GM18861 (cell line): ENCODE measurements at regions not wholly inside any gene's neighbourhood (a gene's known extent, or its start where the extent isn't known, plus 50 kb on each side); places are given as distances from the start of the nearest gene placed in this dataset.

Experiments
- ATAC-seq: cut with Tn5 transposase; IDR thresholded peaks from one replicate; pipeline ENCODE4 v1.9.1; 2021; ENCODE audit not compliant: unreplicated experiment

- peak; percentile 35 for ATAC-seq
Measured at GRCh38 chr9:115209601-115210306, 91.8 kb upstream of the TNC start.

GRCh38 chr9:115210699-115211098 is 92.7 kb upstream of the TNC start:
- ATAC-seq: no peak

DNA sequence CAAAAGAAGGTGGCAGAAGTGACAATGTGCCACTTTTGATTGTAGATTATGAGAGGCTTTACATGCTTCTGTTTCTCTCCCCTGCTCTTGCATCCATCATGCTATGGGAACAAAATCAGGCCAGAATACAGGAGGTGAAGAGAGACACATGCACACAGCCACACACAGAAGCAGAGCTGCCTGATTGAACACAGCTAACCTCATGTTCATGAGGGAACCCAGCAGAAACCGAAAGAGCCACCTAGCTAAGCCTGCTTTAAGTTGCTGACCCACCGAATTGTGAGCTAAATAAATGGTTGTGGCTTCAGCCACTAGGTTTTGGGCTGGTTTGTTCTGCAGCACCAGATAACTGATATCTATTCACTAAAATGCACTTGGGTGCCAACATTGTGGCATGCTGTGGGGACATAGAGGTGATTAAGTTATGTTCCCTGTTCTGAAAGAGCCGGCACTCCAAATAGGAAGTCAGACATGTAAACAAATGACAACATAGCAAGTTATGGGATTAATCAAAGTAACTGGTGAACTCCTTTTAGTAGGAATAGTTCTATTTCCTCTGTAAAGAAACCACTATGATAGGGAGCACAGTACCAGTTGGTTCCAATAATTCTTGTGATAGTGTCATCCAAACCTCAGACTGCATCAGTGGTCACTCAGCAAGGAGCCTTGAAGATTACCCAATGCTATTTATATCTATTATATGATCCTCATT is 93.6 kb upstream of the TNC start:
- peak; percentile 57 for ATAC-seq

GRCh38 chr9:115212125-115212605 is 94.2 kb upstream of the TNC start:
- no peak for ATAC-seq

- no peak for ATAC-seq
Measured at GRCh38 chr9:115212832-115213231, 94.9 kb upstream of the TNC start.

GRCh38 chr9:115213818-115214334 is 95.9 kb upstream of the TNC start:
- no peak for ATAC-seq

DNA sequence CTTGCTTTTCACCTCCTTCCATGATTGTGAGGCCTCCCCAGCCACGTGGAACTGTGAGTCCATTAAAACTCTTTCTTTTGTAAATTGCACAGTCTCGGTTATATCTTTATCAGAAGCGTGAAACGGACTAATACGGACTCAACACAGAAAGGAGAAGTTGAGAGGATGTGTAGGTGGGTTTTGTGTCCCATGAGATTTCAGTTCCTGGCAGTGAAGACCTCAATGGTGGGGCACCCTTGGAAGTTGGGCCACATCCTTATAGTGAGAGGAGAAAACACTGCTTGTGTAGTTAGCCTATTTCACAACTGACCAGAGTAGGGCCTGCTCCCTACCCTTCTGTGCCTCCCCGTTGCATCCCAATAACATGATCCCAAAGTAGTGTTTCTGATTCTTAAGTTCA is 98.9 kb upstream of the TNC start:
- no peak for ATAC-seq

- no peak for ATAC-seq
Measured at GRCh38 chr9:115220319-115221005, 102.5 kb upstream of the TNC start.

- ATAC-seq: no peak
Measured at GRCh38 chr9:115223471-115223870, 105.5 kb upstream of the TNC start.

- ATAC-seq: no peak
Measured at GRCh38 chr9:115225459-115226116, 107.6 kb upstream of the TNC start.

- no peak for ATAC-seq
Measured at GRCh38 chr9:115226152-115226551, 108.2 kb upstream of the TNC start.

DNA sequence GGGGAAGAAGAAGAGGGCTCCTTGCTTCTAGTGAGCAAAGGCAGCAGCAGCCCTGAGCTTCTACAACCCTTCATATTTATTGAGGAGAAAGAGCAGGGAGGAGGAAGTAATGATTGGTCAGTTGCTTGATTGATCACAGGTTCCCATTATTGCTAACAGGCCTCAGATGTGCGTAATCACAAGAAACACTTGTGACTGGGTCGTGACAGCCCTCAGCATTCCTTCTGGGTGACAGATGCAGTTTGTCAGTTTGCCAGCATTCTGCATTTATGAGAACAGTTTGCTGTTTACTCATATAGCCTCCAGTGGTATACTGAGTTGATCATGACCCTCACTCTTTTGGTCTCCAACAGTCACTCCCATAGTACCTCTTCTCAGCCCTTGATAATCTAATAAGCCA is 111.5 kb upstream of the TNC start:
- ATAC-seq: no peak

- ATAC-seq: no peak
Measured at GRCh38 chr9:115230924-115231515, 113.1 kb upstream of the TNC start.

DNA sequence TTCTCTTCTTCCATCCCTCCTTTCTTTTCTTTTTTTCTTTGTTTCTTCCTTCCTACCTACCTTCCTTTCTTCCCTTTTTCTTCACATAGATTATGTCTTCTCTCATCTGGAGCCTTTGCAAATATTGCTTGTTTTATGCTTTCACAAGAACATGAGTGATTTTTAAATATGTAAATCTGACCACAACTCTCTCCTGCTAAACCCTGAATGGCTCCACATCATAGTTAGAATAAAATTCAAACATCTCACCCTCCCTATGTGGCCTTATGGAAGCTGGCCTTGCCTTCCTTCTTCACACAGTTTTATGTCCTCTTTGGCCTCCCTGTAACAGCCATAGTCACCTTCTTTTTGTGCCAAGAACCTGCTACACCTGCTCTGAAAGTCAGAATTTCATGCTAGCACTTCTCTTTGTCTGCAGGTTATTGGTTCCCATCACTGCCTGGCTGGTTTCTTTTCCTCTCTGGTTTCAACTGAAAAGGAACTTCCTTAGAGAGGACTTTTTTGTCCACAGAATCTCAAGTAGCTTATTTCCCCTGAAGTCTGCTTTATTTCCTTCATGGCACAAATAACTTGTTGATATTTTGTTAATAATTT is 114.3 kb upstream of the TNC start:
- no peak for ATAC-seq

DNA sequence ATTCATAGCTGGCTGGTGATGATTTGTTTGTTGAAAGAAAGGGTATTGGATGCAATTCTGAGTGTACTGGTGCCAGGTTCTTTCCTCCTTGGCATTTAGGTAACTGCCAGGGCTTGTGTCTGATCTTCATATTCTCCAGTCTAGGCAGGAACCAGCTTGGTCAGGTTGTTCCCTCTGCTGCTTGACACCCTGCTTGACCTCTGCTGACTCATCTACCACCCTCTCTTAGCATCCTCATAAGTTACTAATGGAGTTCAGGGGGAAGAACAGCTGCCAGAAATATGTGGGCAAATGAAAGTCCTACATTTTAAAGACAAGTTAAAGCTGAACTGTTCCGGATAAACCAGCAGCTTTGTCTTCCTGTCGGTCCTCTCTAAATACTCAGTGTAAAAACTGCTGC is 116.1 kb upstream of the TNC start:
- ATAC-seq: peak; percentile 94

DNA sequence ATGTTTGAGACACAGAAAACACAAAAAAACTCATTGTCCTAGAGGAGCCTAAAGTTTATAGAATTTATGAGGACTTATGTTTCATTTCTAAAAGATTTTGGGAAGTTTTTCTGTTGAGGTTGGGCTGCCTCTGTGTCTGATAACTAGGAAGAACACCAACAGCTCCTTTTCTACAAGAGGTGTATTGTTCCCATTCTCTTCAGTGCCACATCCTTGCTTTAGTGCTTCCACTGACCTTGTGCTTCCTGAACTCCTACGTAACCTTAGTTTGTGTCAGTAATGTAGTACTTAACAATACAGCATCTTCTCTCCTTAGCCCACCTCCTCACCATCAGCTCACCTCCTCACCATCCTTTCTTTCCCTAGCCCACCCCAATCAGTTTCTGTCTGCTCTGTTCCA is 117.3 kb upstream of the TNC start:
- ATAC-seq: no peak

GRCh38 chr9:115237385-115237998 is 119.5 kb upstream of the TNC start:
- ATAC-seq: no peak

DNA sequence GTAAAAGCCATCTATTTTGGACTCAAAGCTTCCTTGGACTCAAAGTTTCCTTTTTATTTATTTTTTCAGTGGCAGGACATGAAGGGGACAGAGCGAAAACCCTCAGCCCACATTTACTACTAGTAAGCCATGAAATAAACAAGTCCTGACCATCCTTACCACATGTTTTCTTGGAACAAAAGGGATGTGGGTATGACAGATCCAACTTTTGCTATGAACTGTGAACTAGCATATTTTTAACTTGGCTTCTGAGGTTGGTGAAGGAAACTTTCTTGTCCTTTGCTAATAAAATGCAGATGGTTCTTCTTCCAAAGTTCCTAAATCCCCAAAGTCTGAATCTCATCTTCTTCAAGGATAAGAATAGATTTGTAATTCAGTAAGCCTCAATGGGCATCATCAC is 122.7 kb upstream of the TNC start:
- ATAC-seq: no peak

DNA sequence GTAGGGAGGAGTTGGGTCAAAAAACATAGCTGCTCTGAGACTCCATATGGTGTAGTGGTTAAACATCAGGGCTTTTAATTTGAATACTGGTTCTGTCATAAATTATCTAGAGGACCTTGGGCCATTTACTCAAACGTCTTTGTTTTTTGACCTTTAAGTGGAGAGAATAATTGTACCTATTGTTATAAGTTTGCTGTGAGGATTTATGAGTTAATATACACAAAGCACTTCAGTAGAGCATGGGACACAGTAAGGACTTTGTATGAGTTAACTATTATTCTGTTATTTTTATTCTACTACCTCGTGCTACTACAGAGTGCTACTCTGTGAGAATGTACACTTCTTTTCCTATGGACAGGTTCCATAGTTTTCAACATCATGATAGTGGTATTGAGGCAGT is 123.7 kb upstream of the TNC start:
- no peak for ATAC-seq

- ATAC-seq: no peak
Measured at GRCh38 chr9:115249488-115249887, 131.5 kb upstream of the TNC start.
